Activated CD4-positive, alpha-beta memory T cell treated with anti-CD3 and anti-CD28 coated beads for 36 hours (primary cell): ENCODE measurements at regions not wholly inside any gene's neighbourhood (a gene's known extent, or its start where the extent isn't known, plus 50 kb on each side); places are given as distances from the start of the nearest gene placed in this dataset.
"Not testable (repeated sequence)": the region's sequence is repeated elsewhere in the genome, so short reads cannot be mapped to it uniquely, and the experiment has no call there.

ENCODE experiments used
- CTCF ChIA-PET: fragments of 350-600 bp; sonication (Branson Sonifier 250); formaldehyde crosslinking; loops from one replicate; lab custom pipeline; 2021; ENCODE audit warnings: antibody characterized with exemption, inconsistent platforms; lab: Charles Lee
- POLR2A ChIA-PET: fragments of 350-600 bp; sonication (Branson Sonifier 250); formaldehyde crosslinking; loops from one replicate; lab custom pipeline; 2021; ENCODE audit warnings: antibody characterized with exemption; lab: Charles Lee
- DNase-seq: peaks from one replicate; pipeline ENCODE4 v3.0.0-alpha.2; 2020
- H3K27ac Mint-ChIP-seq: one replicate; pipeline ENCODE4 v1.8.0; 2021; ENCODE audit warnings: mixed read lengths
- H3K27me3 Mint-ChIP-seq: one replicate; pipeline ENCODE4 v1.8.0; 2021; ENCODE audit warnings: mixed read lengths
- H3K36me3 Mint-ChIP-seq: one replicate; pipeline ENCODE4 v1.8.0; 2021; ENCODE audit warnings: mixed read lengths
- H3K4me1 Mint-ChIP-seq: one replicate; pipeline ENCODE4 v1.8.0; 2021; ENCODE audit warnings: low read depth, mixed read lengths
- H3K4me3 Mint-ChIP-seq: one replicate; pipeline ENCODE4 v1.8.0; 2021; ENCODE audit warnings: mild to moderate bottlenecking, mixed read lengths
- H3K9me3 Mint-ChIP-seq: one replicate; pipeline ENCODE4 v1.8.0; 2021; ENCODE audit warnings: mixed read lengths
- intact Hi-C: fragments of 100-400 bp; cut with micrococcal nuclease; formaldehyde crosslinking; loops from one replicate; pipeline ENCODE4 v1.15.1; 2023

GRCh38 chr11:100472727-100473389 is 214.2 kb upstream of the ARHGAP42 start:
- Mint-ChIP-seq H3K4me3 (no peak overlapping the region), H3K4me1 (no peaks in the 10 kb centered on the region), H3K27ac (no peak overlapping the region), H3K27me3 (no peaks in the 10 kb centered on the region), H3K9me3 (peaks cover 19% of the 10 kb centered on the region), H3K36me3 (no peaks in the 10 kb centered on the region)
- ChIA-PET CTCF (no interaction called here), POLR2A (no interaction called here)
- intact Hi-C loops: no loop called here
- no peak for DNase-seq

GRCh38 chr11:100473390-100473740 is 213.7 kb upstream of the ARHGAP42 start:
- Mint-ChIP-seq H3K9me3 (peaks cover 16% of the 10 kb centered on the region), H3K27me3 (no peaks in the 10 kb centered on the region), H3K4me3 (no peak overlapping the region), H3K27ac (no peak overlapping the region), H3K4me1 (no peaks in the 10 kb centered on the region), H3K36me3 (no peaks in the 10 kb centered on the region)
- DNase-seq: no peak
- CTCF ChIA-PET: no interaction called here
- intact Hi-C loops: no loop called here
- POLR2A ChIA-PET: no interaction called here

- no peaks in the 10 kb centered on the region for H3K4me1 Mint-ChIP-seq
- H3K9me3 Mint-ChIP-seq: peaks cover 27% of the 10 kb centered on the region
- ChIA-PET CTCF (no interaction called here), POLR2A (no interaction called here)
- intact Hi-C loops: no loop called here
- DNase-seq: no peak
- no peak overlapping the region for H3K4me3 Mint-ChIP-seq
- H3K27me3 Mint-ChIP-seq: no peaks in the 10 kb centered on the region
- no peaks in the 10 kb centered on the region for H3K36me3 Mint-ChIP-seq
- H3K27ac Mint-ChIP-seq: no peak overlapping the region
Observed at GRCh38 chr11:100484948-100485347, 202.1 kb upstream of the ARHGAP42 start.

- CTCF ChIA-PET: no interaction called here
- Mint-ChIP-seq H3K4me3 (no peak overlapping the region), H3K9me3 (peaks cover 36% of the 10 kb centered on the region), H3K36me3 (no peaks in the 10 kb centered on the region), H3K4me1 (no peaks in the 10 kb centered on the region), H3K27me3 (no peaks in the 10 kb centered on the region), H3K27ac (no peak overlapping the region)
- no peak for DNase-seq
- POLR2A ChIA-PET: no interaction called here
- intact Hi-C loops: no loop called here
Observed at GRCh38 chr11:100498780-100499179, 188.3 kb upstream of the ARHGAP42 start.

- Mint-ChIP-seq H3K27ac (no peak overlapping the region), H3K36me3 (no peaks in the 10 kb centered on the region), H3K4me1 (no peaks in the 10 kb centered on the region), H3K9me3 (peaks cover 30% of the 10 kb centered on the region), H3K4me3 (no peak overlapping the region), H3K27me3 (no peaks in the 10 kb centered on the region)
- intact Hi-C loops: no loop called here
- DNase-seq: no peak
- POLR2A ChIA-PET: no interaction called here
- CTCF ChIA-PET: no interaction called here
Observed at GRCh38 chr11:100501450-100501849, 185.6 kb upstream of the ARHGAP42 start.

- H3K27me3 Mint-ChIP-seq: no peaks in the 10 kb centered on the region
- peaks cover 19% of the 10 kb centered on the region for H3K9me3 Mint-ChIP-seq
- H3K27ac Mint-ChIP-seq: no peak overlapping the region
- DNase-seq: no peak
- intact Hi-C loops: no loop called here
- H3K36me3 Mint-ChIP-seq: no peaks in the 10 kb centered on the region
- POLR2A ChIA-PET: no interaction called here
- CTCF ChIA-PET: no interaction called here
- H3K4me3 Mint-ChIP-seq: no peak overlapping the region
- no peaks in the 10 kb centered on the region for H3K4me1 Mint-ChIP-seq
Observed at GRCh38 chr11:100512475-100512874, 174.6 kb upstream of the ARHGAP42 start.

GRCh38 chr11:100515087-100515486 is 172.0 kb upstream of the ARHGAP42 start:
- Mint-ChIP-seq H3K4me3 (no peak overlapping the region), H3K36me3 (no peaks in the 10 kb centered on the region), H3K9me3 (peaks cover 19% of the 10 kb centered on the region), H3K27me3 (no peaks in the 10 kb centered on the region), H3K27ac (no peak overlapping the region), H3K4me1 (no peaks in the 10 kb centered on the region)
- ChIA-PET CTCF (no interaction called here), POLR2A (no interaction called here)
- intact Hi-C loops: no loop called here
- no peak for DNase-seq

GRCh38 chr11:100525197-100525596 is 161.9 kb upstream of the ARHGAP42 start:
- CTCF ChIA-PET: no interaction called here
- POLR2A ChIA-PET: no interaction called here
- Mint-ChIP-seq H3K9me3 (peaks cover 44% of the 10 kb centered on the region), H3K27me3 (no peaks in the 10 kb centered on the region), H3K27ac (no peak overlapping the region), H3K36me3 (no peaks in the 10 kb centered on the region), H3K4me3 (no peak overlapping the region), H3K4me1 (no peaks in the 10 kb centered on the region)
- DNase-seq: no peak
- intact Hi-C loops: no loop called here

GRCh38 chr11:100525635-100526034 is 161.5 kb upstream of the ARHGAP42 start:
- ChIA-PET CTCF (no interaction called here), POLR2A (no interaction called here)
- Mint-ChIP-seq H3K27ac (no peak overlapping the region), H3K27me3 (no peaks in the 10 kb centered on the region), H3K36me3 (no peaks in the 10 kb centered on the region), H3K4me1 (no peaks in the 10 kb centered on the region), H3K4me3 (no peak overlapping the region), H3K9me3 (peaks cover 44% of the 10 kb centered on the region)
- DNase-seq: no peak
- intact Hi-C loops: no loop called here

- intact Hi-C loops: no loop called here
- CTCF ChIA-PET: no interaction called here
- no peak for DNase-seq
- Mint-ChIP-seq H3K36me3 (no peaks in the 10 kb centered on the region), H3K27me3 (no peaks in the 10 kb centered on the region), H3K4me3 (no peak overlapping the region), H3K27ac (no peak overlapping the region), H3K9me3 (peaks cover 34% of the 10 kb centered on the region), H3K4me1 (no peaks in the 10 kb centered on the region)
- POLR2A ChIA-PET: no interaction called here
Observed at GRCh38 chr11:100528872-100529416, 158.1 kb upstream of the ARHGAP42 start.

GRCh38 chr11:100531290-100531689 is 155.8 kb upstream of the ARHGAP42 start:
- H3K4me3 Mint-ChIP-seq, CTCF ChIA-PET, intact Hi-C loops: not testable (repeated sequence)

GRCh38 chr11:100536979-100537378 is 150.1 kb upstream of the ARHGAP42 start:
- no peaks in the 10 kb centered on the region for H3K36me3 Mint-ChIP-seq
- H3K4me3 Mint-ChIP-seq: no peak overlapping the region
- CTCF ChIA-PET: no interaction called here
- H3K27ac Mint-ChIP-seq: no peak overlapping the region
- H3K9me3 Mint-ChIP-seq: peaks cover 9% of the 10 kb centered on the region
- POLR2A ChIA-PET: no interaction called here
- no peaks in the 10 kb centered on the region for H3K4me1 Mint-ChIP-seq
- intact Hi-C loops: no loop called here
- no peak for DNase-seq
- H3K27me3 Mint-ChIP-seq: no peaks in the 10 kb centered on the region

More at GRCh38 chr11:100531290-100531689, 155.8 kb upstream of the ARHGAP42 start:
- H3K4me1 Mint-ChIP-seq, H3K27ac Mint-ChIP-seq, POLR2A ChIA-PET, H3K36me3 Mint-ChIP-seq, DNase-seq, H3K27me3 Mint-ChIP-seq: not testable (repeated sequence)
- H3K9me3 Mint-ChIP-seq: peaks cover 17% of the 10 kb centered on the region

GRCh38 chr11:100543386-100543785 is 143.7 kb upstream of the ARHGAP42 start:
- H3K4me3 Mint-ChIP-seq: no peak overlapping the region
- no peak for DNase-seq
- H3K27ac Mint-ChIP-seq: no peak overlapping the region
- H3K4me1 Mint-ChIP-seq: no peaks in the 10 kb centered on the region
- intact Hi-C loops: no loop called here
- H3K36me3 Mint-ChIP-seq: no peaks in the 10 kb centered on the region
- no peaks in the 10 kb centered on the region for H3K27me3 Mint-ChIP-seq
- H3K9me3 Mint-ChIP-seq: no peaks in the 10 kb centered on the region
- CTCF ChIA-PET: no interaction called here
- POLR2A ChIA-PET: no interaction called here
